Esophagus squamous epithelium (tissue), 5 donors: ENCODE measurements at regions not wholly inside any gene's neighbourhood (a gene's known extent, or its start where the extent isn't known, plus 50 kb on each side); places are given as distances from the start of the nearest gene placed in this dataset.

ENCODE experiments used
- DNase-seq: peaks from one replicate; lab custom pipeline; 2025; lab: John Stamatoyannopoulos, UW
- H3K27ac ChIP-seq, 4 donors: fragments of 200-600 bp; sonication (generic); one replicate each; pipeline ENCODE4 v1.5.1; 2016 to 2019; ENCODE audit warnings: mild to moderate bottlenecking in 1 of 4
- H3K27me3 ChIP-seq, 4 donors: fragments of 200-600 bp; sonication (generic); 1 replicate in 3 of 4; 2 replicates in 1 of 4; pipeline versions ENCODE4 v1.5.1 to v1.6.0; 2017 to 2021; ENCODE audit warnings: antibody characterized with exemption in 1 of 4
- H3K36me3 ChIP-seq, 3 donors: fragments of 200-600 bp; sonication (generic); one replicate each; pipeline ENCODE4 v1.5.1; 2016 to 2019
- H3K4me1 ChIP-seq, 3 donors: fragments of 200-600 bp; sonication (generic); one replicate each; pipeline ENCODE4 v1.5.1; 2017 to 2019
- H3K4me3 ChIP-seq, 4 donors: fragments of 200-600 bp; sonication (generic); 1 replicate in 3 of 4; 2 replicates in 1 of 4; pipeline ENCODE4 v1.5.1; 2016 to 2019; ENCODE audit warnings: mild to moderate bottlenecking in 2 of 4, moderate library complexity in 1 of 4
- H3K9me3 ChIP-seq, 3 donors: fragments of 200-600 bp; sonication (generic); one replicate each; pipeline ENCODE4 v1.5.1; 2016 to 2019
- POLR2A ChIP-seq, 4 donors: fragments of 450-650 bp; IDR thresholded peaks; one replicate each; pipeline ENCODE4 v1.6.1; 2017; ENCODE audit warnings: antibody characterized with exemption in 4 of 4, mild to moderate bottlenecking in 4 of 4, moderate library complexity in 3 of 4
- WGBS, 2 donors: methylation state at CpG; one replicate each; pipeline ENCODE4 v1.1.5; 2018; 5-methylcytosine and 5-hydroxymethylcytosine counted together
- intact Hi-C: fragments of 100-400 bp; cut with DNase I; formaldehyde crosslinking; loops from one replicate; pipeline ENCODE4 v1.15.0; 2022
- TF ChIP-seq, protein P1 (sequence below), 6 experiments: fragments of 450-650 bp in 4 of 6; fragments of 200-600 bp in 2 of 6; sonication (generic) in 2 of 6; IDR thresholded peaks; one replicate each; pipeline ENCODE4 v1.5.1; 2016 to 2019; ENCODE audit warnings: antibody characterized with exemption in 6 of 6, mild to moderate bottlenecking in 4 of 6, moderate library complexity in 4 of 6
- donor health status: DM: yes; HTN: yes; CAD: no.

DNA sequence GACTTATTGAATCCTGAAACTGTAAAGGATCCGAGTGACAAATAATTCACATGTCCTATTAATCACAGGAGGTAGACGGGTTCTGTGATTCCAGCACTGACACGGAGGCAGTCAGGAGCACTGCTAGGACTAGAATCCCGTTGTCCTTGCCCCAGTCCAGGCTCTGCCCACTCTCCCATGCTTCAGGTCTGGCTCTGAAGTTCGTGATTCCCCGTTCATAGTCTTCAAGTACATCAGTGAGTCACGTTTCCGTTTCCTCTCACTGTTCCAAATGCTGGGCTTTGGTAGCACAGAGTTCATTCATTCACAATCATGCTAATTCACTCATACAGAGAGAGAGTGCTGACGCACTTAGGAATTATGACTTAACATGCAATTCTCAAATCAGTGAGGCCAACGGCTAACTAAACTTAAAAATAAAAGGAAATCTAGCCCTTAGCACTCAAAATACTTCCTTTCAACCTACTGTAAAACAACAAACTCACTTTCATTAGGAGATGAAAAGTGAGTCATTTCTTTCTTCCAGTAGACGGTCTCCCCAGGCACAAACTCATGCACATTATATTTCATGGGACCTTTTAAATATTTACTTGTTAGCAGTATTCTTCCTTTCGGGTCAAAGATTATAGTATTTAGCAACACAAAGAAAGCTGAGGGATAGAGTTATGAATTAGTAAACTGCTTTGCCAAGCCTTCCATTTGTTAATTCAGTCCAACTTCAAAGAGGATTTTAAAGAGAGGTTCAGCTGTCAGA, 94.0 kb upstream of the NHSL1 start:
- peaks cover 7 to 41% (median 7%) of the 10 kb centered on the region in 3 donors for H3K4me1 ChIP-seq
- peaks cover 0 to 13% (median 0%) of the 10 kb centered on the region in 3 donors for H3K36me3 ChIP-seq
- intact Hi-C loops, result loop anchor here (5.0 to 10.0 kb wide), 2 partner anchors 102 to 174 kb away; no protein-coding TSS in a partner anchor
- H3K27me3 ChIP-seq, result no peaks in the 10 kb centered on the region
- no peaks in the 10 kb centered on the region for H3K9me3 ChIP-seq
- H3K4me3 ChIP-seq, result peak overlapping the region in 1 of 4 donors; percentile 41
- H3K27ac ChIP-seq, result peak overlapping the region; percentile 43 to 83 (median 78)
- TF ChIP-seq, protein P1, sequence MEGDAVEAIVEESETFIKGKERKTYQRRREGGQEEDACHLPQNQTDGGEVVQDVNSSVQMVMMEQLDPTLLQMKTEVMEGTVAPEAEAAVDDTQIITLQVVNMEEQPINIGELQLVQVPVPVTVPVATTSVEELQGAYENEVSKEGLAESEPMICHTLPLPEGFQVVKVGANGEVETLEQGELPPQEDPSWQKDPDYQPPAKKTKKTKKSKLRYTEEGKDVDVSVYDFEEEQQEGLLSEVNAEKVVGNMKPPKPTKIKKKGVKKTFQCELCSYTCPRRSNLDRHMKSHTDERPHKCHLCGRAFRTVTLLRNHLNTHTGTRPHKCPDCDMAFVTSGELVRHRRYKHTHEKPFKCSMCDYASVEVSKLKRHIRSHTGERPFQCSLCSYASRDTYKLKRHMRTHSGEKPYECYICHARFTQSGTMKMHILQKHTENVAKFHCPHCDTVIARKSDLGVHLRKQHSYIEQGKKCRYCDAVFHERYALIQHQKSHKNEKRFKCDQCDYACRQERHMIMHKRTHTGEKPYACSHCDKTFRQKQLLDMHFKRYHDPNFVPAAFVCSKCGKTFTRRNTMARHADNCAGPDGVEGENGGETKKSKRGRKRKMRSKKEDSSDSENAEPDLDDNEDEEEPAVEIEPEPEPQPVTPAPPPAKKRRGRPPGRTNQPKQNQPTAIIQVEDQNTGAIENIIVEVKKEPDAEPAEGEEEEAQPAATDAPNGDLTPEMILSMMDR (IDR thresholded peaks at IDR 0.05), result no peak
- no peak for TF ChIP-seq POLR2A (IDR thresholded peaks at IDR 0.05)
- 0 to 4% methylated on average over 12 of the region's 12 CpGs for WGBS, 2 donors
- DNase-seq, result peak; percentile 4

GRCh38 chr6:138593909-138594757, 94.8 kb upstream of the NHSL1 start:
- Histone ChIP-seq H3K9me3 (no peaks in the 10 kb centered on the region), H3K4me1 (peaks cover 7 to 33% (median 7%) of the 10 kb centered on the region in 3 donors), H3K27ac (peak overlapping the region; percentile 43 to 83 (median 78)), H3K4me3 (no peak overlapping the region), H3K36me3 (peaks cover 0 to 13% (median 0%) of the 10 kb centered on the region in 3 donors), H3K27me3 (no peaks in the 10 kb centered on the region)
- intact Hi-C loops, result loop anchor here (5.0 to 10.0 kb wide), 2 partner anchors 101 to 173 kb away; no protein-coding TSS in a partner anchor
- DNase-seq, result no peak
- TF ChIP-seq, protein P1 (IDR thresholded peaks at IDR 0.05), result no peak
- TF ChIP-seq POLR2A (IDR thresholded peaks at IDR 0.05), result no peak
- WGBS, 2 donors, result 75 to 79% methylated on average over 6 to 9 of the region's 9 CpGs

DNA sequence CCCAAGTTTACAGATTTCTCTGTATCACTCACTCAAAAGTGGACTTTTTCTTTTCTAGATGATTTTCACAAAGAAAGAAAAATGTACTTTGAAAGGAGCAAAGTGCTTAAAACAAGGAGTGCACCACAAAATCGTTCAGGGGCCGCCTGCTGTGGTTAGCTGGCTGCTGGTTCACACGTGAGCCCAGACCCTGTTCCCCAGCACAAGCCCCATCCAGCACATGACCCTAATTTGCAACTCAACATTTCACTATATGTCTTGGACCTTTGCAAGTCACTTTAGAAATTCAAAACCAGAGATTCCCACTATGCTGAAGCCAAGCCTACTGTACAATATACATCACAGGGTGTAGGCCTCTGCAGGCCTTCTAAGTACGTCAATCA, 95.5 kb upstream of the NHSL1 start:
- Histone ChIP-seq H3K9me3 (no peaks in the 10 kb centered on the region), H3K4me1 (peaks cover 7 to 31% (median 7%) of the 10 kb centered on the region in 3 donors), H3K36me3 (peaks cover 0 to 13% (median 0%) of the 10 kb centered on the region in 3 donors), H3K27ac (no peak overlapping the region), H3K27me3 (no peaks in the 10 kb centered on the region), H3K4me3 (no peak overlapping the region)
- WGBS, 2 donors, result 77 to 83% methylated on average over 4 of the region's 4 CpGs
- TF ChIP-seq, protein P1 (IDR thresholded peaks at IDR 0.05), result no peak
- intact Hi-C loops, result loop anchor here (5.0 to 10.0 kb wide), 2 partner anchors 100 to 173 kb away; no protein-coding TSS in a partner anchor
- no peak for DNase-seq

GRCh38 chr6:138596126-138596525, 96.8 kb upstream of the NHSL1 start:
- Histone ChIP-seq H3K9me3 (no peaks in the 10 kb centered on the region), H3K4me1 (peaks cover 7 to 25% (median 7%) of the 10 kb centered on the region in 3 donors), H3K36me3 (peaks cover 0 to 13% (median 0%) of the 10 kb centered on the region in 3 donors), H3K27me3 (no peaks in the 10 kb centered on the region), H3K27ac (no peak overlapping the region), H3K4me3 (no peak overlapping the region)
- DNase-seq, result no peak
- intact Hi-C loops, result loop anchor here (10.0 kb wide), 1 partner anchor 99 kb away; no protein-coding TSS in a partner anchor
- WGBS, 2 donors, result 62 to 78% methylated on average over 5 of the region's 5 CpGs
- TF ChIP-seq, protein P1 (IDR thresholded peaks at IDR 0.05), result no peak
- no peak for TF ChIP-seq POLR2A (IDR thresholded peaks at IDR 0.05)
